Stimulated activated naive CD4-positive, alpha-beta T cell treated with Interleukin-2 at 50 U/mL for 16 hours (primary cell): ENCODE measurements at regions not wholly inside any gene's neighbourhood (a gene's known extent, or its start where the extent isn't known, plus 50 kb on each side); places are given as distances from the start of the nearest gene placed in this dataset.
"Not testable (repeated sequence)": the region's sequence is repeated elsewhere in the genome, so short reads cannot be mapped to it uniquely, and the experiment has no call there.

Experiments used
- DNase-seq: peaks from one replicate; lab custom pipeline; 2025; lab: John Stamatoyannopoulos, UW

GRCh38 chr10:124213471-124213870 is 120.1 kb upstream of the CHST15 start:
- DNase-seq = no peak

- DNase-seq = no peak
Measured at GRCh38 chr10:124212702-124213101, 119.3 kb upstream of the CHST15 start.

- DNase-seq = no peak
Measured at GRCh38 chr10:124211921-124212320, 118.5 kb upstream of the CHST15 start.

GRCh38 chr10:124210263-124210662 is 116.9 kb upstream of the CHST15 start:
- DNase-seq = no peak

- DNase-seq = no peak
Measured at GRCh38 chr10:124207391-124207790, 114.0 kb upstream of the CHST15 start.

GRCh38 chr10:124206616-124207015 is 113.2 kb upstream of the CHST15 start:
- no peak for DNase-seq

- no peak for DNase-seq
Measured at GRCh38 chr10:124205432-124205831, 112.0 kb upstream of the CHST15 start.

- no peak for DNase-seq
Measured at GRCh38 chr10:124204726-124205125, 111.3 kb upstream of the CHST15 start.

- no peak for DNase-seq
Measured at GRCh38 chr10:124200011-124200410, 106.6 kb upstream of the CHST15 start.

- no peak for DNase-seq
Measured at GRCh38 chr10:124198871-124199270, 105.5 kb upstream of the CHST15 start.

- no peak for DNase-seq
Measured at GRCh38 chr10:124198125-124198501, 104.7 kb upstream of the CHST15 start.

GRCh38 chr10:124197371-124198124 is 104.2 kb upstream of the CHST15 start:
- DNase-seq = no peak

GRCh38 chr10:124196659-124197058 is 103.3 kb upstream of the CHST15 start:
- DNase-seq = no peak

- no peak for DNase-seq
Measured at GRCh38 chr10:124194199-124194824, 100.9 kb upstream of the CHST15 start.

- no peak for DNase-seq
Measured at GRCh38 chr10:124193309-124193696, 99.9 kb upstream of the CHST15 start.

- DNase-seq = not testable (repeated sequence)
Measured at GRCh38 chr10:124192664-124193308, 99.4 kb upstream of the CHST15 start.

GRCh38 chr10:124190476-124190875 is 97.1 kb upstream of the CHST15 start:
- DNase-seq = not testable (repeated sequence)

GRCh38 chr10:124186956-124187355 is 93.6 kb upstream of the CHST15 start:
- no peak for DNase-seq

GRCh38 chr10:124185084-124185483 is 91.7 kb upstream of the CHST15 start:
- no peak for DNase-seq

GRCh38 chr10:124184208-124184830 is 90.9 kb upstream of the CHST15 start:
- no peak for DNase-seq

- DNase-seq = no peak
Measured at GRCh38 chr10:124183617-124184016, 90.2 kb upstream of the CHST15 start.

- DNase-seq = no peak
Measured at GRCh38 chr10:124182088-124182541, 88.7 kb upstream of the CHST15 start.

GRCh38 chr10:124181656-124182055 is 88.3 kb upstream of the CHST15 start:
- DNase-seq = no peak
